SJSA1 (cell line): ENCODE measurements at regions not wholly inside any gene's neighbourhood (a gene's known extent, or its start where the extent isn't known, plus 50 kb on each side); places are given as distances from the start of the nearest gene placed in this dataset.
"Not testable (repeated sequence)": the region's sequence is repeated elsewhere in the genome, so short reads cannot be mapped to it uniquely, and the experiment has no call there.

Source experiments
- DNase-seq, 2 experiments: peaks; one replicate each; pipeline ENCODE4 v3.0.0-alpha.2; 2015 to 2020; ENCODE audit warnings: low spot score in 2 of 2, low read depth in 1 of 2
- H3K27ac ChIP-seq: fragments of 250-450 bp; sonication (Bioruptor Pico); 2 replicates; pipeline ENCODE4 v1.5.1; 2020; ENCODE audit warnings: mild to moderate bottlenecking, moderate library complexity
- H3K27me3 ChIP-seq: fragments of 250-450 bp; sonication (Bioruptor Pico); replicated peaks from 2 replicates; pipeline ENCODE4 v1.5.1; 2020; ENCODE audit warnings: mild to moderate bottlenecking, moderate library complexity
- H3K36me3 ChIP-seq: fragments of 250-450 bp; sonication (Bioruptor Pico); 2 replicates; pipeline ENCODE4 v1.5.1; 2020; ENCODE audit warnings: mild to moderate bottlenecking
- H3K4me1 ChIP-seq: fragments of 250-450 bp; sonication (Bioruptor Pico); replicated peaks from 2 replicates; pipeline ENCODE4 v1.6.1; 2021; ENCODE audit warnings: mild to moderate bottlenecking
- H3K4me3 ChIP-seq: fragments of 250-450 bp; sonication (Bioruptor Pico); 2 replicates; pipeline ENCODE4 v1.5.1; 2020; ENCODE audit warnings: mild to moderate bottlenecking
- H3K9me3 ChIP-seq: fragments of 250-450 bp; sonication (Bioruptor Pico); replicated peaks from 2 replicates; pipeline ENCODE4 v1.5.1; 2020; ENCODE audit warnings: mild to moderate bottlenecking

- Histone ChIP-seq H3K27ac (no peak overlapping the region), H3K36me3 (no peaks in the 10 kb centered on the region), H3K4me3 (no peak overlapping the region), H3K27me3 (no peaks in the 10 kb centered on the region), H3K4me1 (no peaks in the 10 kb centered on the region), H3K9me3 (no peaks in the 10 kb centered on the region; the same call in 1 of the 2 replicates)
- no peak for DNase-seq
These were observed 446.4 kb upstream of the NRG3 start for GRCh38 chr10:81428456-81429134.

DNA sequence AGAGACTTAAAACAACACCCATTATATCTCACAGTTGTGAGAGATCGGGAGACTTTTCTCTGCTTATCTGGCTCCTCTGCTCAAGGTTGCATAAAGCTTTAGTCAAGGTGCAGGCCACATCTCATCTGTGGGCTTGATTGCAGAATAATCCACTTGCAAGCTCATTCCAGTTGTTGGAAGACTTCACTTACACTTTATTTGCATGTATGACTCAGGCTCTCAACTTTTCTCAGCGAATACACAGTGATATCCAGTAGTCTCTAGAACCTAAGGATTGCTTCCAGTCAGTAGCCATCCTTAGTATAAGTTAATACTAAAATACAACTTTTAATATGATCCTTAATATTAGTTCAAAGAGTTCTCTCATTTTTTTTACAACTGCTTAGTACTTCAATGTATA, 435.5 kb upstream of the NRG3 start:
- no peak for DNase-seq

GRCh38 chr10:81441624-81442023, 433.4 kb upstream of the NRG3 start:
- H3K4me3 ChIP-seq, H3K4me1 ChIP-seq, H3K27me3 ChIP-seq, DNase-seq, H3K36me3 ChIP-seq, H3K9me3 ChIP-seq, H3K27ac ChIP-seq: not testable (repeated sequence)

More for the DNA sequence above, 435.5 kb upstream of the NRG3 start:
- Histone ChIP-seq H3K27ac (no peak overlapping the region), H3K36me3 (no peaks in the 10 kb centered on the region), H3K27me3 (no peaks in the 10 kb centered on the region), H3K4me1 (no peaks in the 10 kb centered on the region), H3K4me3 (no peak overlapping the region), H3K9me3 (no peaks in the 10 kb centered on the region)

DNA sequence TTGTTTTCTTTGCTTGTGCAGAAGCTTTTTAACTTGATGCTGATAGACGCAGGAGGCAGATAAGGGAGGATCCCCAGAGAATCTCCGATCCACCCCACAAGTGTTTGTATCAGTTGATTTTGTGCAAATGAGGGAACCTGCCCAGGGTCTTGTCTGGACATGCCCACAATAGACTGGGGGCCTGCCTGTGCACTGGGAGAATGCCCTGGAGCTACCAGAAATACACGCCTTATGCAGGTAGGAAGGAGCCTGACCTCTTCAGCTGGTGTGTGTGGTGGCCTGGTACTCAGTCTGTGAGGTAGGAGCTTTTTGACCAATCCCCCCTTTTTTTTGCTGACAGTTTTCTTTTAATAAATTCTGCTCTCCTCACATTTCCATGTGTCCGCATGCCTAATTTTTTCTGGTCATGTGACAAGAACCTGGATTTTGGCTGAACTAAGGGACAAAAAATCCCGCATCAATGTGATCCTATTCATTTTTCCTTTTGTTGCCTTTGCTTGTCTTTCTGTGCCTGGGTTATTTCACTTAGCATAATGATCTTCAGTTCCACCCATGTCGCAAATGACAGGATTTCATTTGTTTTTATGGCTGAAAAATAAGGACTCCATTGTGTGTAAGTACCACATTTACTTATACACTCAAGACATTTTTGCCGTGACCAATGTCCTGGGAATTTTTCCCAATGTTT, 430.6 kb upstream of the NRG3 start:
- 0 out of 2 replicates have a peak, but pooled peaks cover 2% of the 10 kb centered on the region for H3K9me3 ChIP-seq
- no peaks in the 10 kb centered on the region for H3K36me3 ChIP-seq
- no peaks in the 10 kb centered on the region for H3K4me1 ChIP-seq
- no peaks in the 10 kb centered on the region for H3K27me3 ChIP-seq
- H3K27ac ChIP-seq: no peak overlapping the region
- DNase-seq: no peak
- H3K4me3 ChIP-seq: no peak overlapping the region

DNA sequence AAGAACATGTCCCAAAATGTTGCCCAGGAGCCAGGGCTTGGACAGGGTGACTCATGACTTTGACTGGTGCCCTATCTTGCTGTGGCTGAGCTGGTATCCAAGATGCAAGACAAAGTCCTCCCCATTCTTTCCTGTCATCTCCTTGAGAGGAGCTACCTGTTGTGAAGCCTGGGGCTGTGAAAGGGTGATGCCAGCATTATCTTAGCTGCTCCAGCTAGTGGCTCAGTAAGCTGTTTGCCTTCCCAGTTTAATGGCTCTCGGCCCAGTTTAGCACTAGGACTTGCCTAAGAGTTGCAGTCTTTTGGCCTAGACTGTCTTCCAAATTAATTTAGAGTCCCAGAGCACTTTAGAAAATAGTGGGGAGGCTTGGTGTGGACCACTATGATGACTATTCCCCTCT, 424.3 kb upstream of the NRG3 start:
- no peak overlapping the region for H3K4me3 ChIP-seq
- H3K27ac ChIP-seq: no peak overlapping the region
- H3K4me1 ChIP-seq: no peaks in the 10 kb centered on the region
- H3K9me3 ChIP-seq: 0 out of 2 replicates have a peak, but pooled peaks cover 2% of the 10 kb centered on the region
- no peaks in the 10 kb centered on the region for H3K27me3 ChIP-seq
- H3K36me3 ChIP-seq: no peaks in the 10 kb centered on the region
- no peak for DNase-seq

GRCh38 chr10:81472927-81473470, 402.0 kb upstream of the NRG3 start:
- Histone ChIP-seq H3K9me3 (peaks cover 5% of the 10 kb centered on the region; the same call in 1 of the 2 replicates), H3K4me1 (no peaks in the 10 kb centered on the region), H3K36me3 (no peaks in the 10 kb centered on the region), H3K27ac (no peak overlapping the region), H3K4me3 (no peak overlapping the region), H3K27me3 (no peaks in the 10 kb centered on the region)
- DNase-seq: no peak

DNA sequence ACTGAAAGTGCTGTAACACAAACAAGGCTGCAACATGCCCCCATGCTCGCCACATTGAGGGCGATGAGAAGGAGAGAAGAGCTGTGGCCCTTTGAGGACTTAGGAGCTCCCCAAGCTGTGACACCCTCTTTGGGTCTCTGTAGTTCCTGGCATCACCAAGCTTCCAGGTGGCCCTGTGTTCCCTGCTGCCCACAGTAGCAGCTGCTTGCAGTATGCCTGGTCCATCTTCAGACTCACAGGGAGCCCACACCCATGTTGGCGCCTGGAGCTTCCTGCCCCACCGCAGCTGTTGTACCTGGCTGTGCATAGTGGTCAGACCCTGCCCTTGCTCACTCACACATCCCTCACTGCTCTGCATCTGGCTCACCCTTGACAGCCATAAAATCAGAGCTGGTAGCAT, 401.2 kb upstream of the NRG3 start:
- Histone ChIP-seq H3K27me3 (no peaks in the 10 kb centered on the region), H3K27ac (no peak overlapping the region), H3K4me3 (no peak overlapping the region)

DNA sequence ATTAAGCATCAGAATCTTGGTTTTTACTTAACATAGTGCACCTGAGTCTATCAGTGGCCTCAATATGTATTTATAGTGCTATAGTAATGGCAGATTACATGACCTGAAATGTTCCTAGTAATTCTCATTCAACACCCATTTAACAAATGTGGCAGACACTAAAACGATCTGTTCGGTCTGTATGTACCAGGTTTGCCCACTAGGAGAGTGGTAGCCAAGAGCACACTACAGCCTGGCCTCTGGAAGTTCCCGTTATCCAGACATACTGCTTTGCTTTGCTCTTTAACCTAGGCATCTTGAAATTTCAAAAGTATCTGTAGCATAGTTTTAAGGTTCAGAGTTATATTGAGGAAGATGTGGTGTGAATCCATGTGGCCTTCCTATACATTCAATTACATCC, 395.7 kb upstream of the NRG3 start:
- no peaks in the 10 kb centered on the region for H3K36me3 ChIP-seq
- no peaks in the 10 kb centered on the region for H3K9me3 ChIP-seq
- no peaks in the 10 kb centered on the region for H3K4me1 ChIP-seq
- H3K27me3 ChIP-seq: no peaks in the 10 kb centered on the region
- DNase-seq: no peak
- H3K4me3 ChIP-seq: no peak overlapping the region
- no peak overlapping the region for H3K27ac ChIP-seq

More for the DNA sequence above, 401.2 kb upstream of the NRG3 start:
- Histone ChIP-seq H3K4me1 (no peaks in the 10 kb centered on the region), H3K36me3 (no peaks in the 10 kb centered on the region), H3K9me3 (peaks cover 5% of the 10 kb centered on the region; the same call in 1 of the 2 replicates)
- no peak for DNase-seq

- Histone ChIP-seq H3K27ac (no peak overlapping the region), H3K36me3 (no peaks in the 10 kb centered on the region), H3K4me1 (no peaks in the 10 kb centered on the region), H3K9me3 (peaks cover 7% of the 10 kb centered on the region; the same call in 1 of the 2 replicates), H3K27me3 (no peaks in the 10 kb centered on the region), H3K4me3 (no peak overlapping the region)
- no peak for DNase-seq
These were observed 378.4 kb upstream of the NRG3 start for GRCh38 chr10:81496626-81497025.

DNA sequence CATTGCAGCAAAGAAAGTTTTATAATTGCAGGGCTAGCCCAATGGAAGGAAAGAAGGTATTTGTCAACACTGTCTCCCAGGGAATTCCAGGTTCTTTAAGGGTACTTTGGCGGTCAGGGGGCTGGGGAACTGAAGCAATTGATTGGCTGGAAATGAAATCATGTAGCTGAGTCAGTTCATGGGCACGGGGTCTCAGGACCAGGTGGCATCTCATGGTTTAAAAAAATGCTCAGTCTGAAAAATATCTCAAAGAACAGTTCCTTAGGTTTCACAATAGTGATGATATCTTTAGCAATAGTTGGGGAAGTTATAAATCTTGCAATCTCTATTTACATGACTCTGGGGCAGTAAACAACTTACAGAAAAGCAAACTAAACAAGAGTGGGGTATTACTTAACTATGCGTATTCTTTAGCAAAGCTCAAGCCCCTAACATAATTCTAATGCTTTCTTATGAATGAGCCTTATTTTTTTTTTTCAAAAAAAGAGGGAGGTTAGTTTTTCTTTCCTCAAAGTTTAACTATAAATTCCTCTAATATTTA, 376.9 kb upstream of the NRG3 start:
- H3K27ac ChIP-seq: no peak overlapping the region
- H3K36me3 ChIP-seq: no peaks in the 10 kb centered on the region
- H3K27me3 ChIP-seq: no peaks in the 10 kb centered on the region
- H3K4me3 ChIP-seq: no peak overlapping the region
- no peaks in the 10 kb centered on the region for H3K4me1 ChIP-seq
- no peak for DNase-seq
- H3K9me3 ChIP-seq: peaks cover 11% of the 10 kb centered on the region; the same call in 1 of the 2 replicates

DNA sequence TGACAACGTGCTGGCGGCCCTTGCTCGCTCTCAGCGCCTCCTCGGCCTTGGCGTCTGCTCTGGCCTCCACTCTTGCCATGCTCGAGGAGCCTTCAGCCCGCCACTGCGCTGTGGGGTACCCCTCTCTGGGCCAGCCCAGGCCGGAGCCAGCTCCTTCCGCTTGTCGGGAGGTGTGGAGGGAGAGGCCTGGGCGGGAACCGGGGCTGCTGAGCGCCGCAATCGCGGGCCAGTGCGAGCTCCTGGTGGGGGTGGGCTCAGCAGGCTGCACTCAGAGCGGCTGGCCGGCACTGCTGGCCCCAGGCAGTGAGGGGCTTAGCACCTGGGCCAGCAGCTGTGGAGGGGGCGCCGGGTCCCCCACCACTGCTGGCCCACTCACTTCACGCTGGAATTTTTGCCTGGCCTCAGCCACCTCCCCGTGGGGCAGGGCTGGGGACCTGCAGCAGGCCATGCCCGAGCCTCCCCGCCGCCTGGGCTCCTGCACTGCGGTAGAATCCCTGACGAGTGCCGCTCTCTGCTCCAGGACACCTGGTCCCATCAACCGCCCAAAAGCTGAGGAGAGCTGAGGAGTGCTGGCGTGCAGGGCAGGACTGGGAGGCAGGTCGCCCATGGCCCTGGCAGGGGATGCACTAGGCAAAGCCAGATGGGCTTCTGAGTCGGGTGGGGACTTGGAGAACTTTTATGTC, 372.2 kb upstream of the NRG3 start:
- Histone ChIP-seq H3K27ac (no peak overlapping the region), H3K36me3 (no peaks in the 10 kb centered on the region), H3K4me3 (no peak overlapping the region), H3K27me3 (no peaks in the 10 kb centered on the region), H3K4me1 (no peaks in the 10 kb centered on the region), H3K9me3 (peaks cover 11% of the 10 kb centered on the region; the same call in 1 of the 2 replicates)
- no peak for DNase-seq

GRCh38 chr10:81505777-81506176, 369.2 kb upstream of the NRG3 start:
- H3K4me3 ChIP-seq, H3K4me1 ChIP-seq, H3K27me3 ChIP-seq, H3K36me3 ChIP-seq, DNase-seq, H3K9me3 ChIP-seq, H3K27ac ChIP-seq: not testable (repeated sequence)

GRCh38 chr10:81514811-81515210, 360.2 kb upstream of the NRG3 start:
- Histone ChIP-seq H3K36me3 (no peaks in the 10 kb centered on the region), H3K9me3 (no peaks in the 10 kb centered on the region; the same call in 1 of the 2 replicates), H3K27me3 (no peaks in the 10 kb centered on the region), H3K27ac (no peak overlapping the region), H3K4me3 (no peak overlapping the region), H3K4me1 (no peaks in the 10 kb centered on the region)
- no peak for DNase-seq
